H1 (cell line): ENCODE measurements at regions not wholly inside any gene's neighbourhood (a gene's known extent, or its start where the extent isn't known, plus 50 kb on each side); places are given as distances from the start of the nearest gene placed in this dataset.

Source experiments
- CTCF ChIA-PET: fragments of 300-600 bp; sonication (Branson Sonifier 250); formaldehyde crosslinking; loops from one replicate; lab custom pipeline; 2021; ENCODE audit not compliant: partially characterized antibody; lab: Charles Lee
- POLR2A ChIA-PET: fragments of 300-600 bp; sonication (Branson Sonifier 250); formaldehyde crosslinking; loops from one replicate; lab custom pipeline; 2021; ENCODE audit warnings: inconsistent platforms; ENCODE audit not compliant: partially characterized antibody; lab: Charles Lee
- DNase-seq, 2 experiments: peaks; one replicate each; pipeline versions ENCODE4 v3.0.0 to v3.0.0-alpha.2; 2010 to 2022; ENCODE audit warnings: low spot score in 2 of 2, low read depth in 1 of 2, mixed read lengths in 1 of 2
- FAIRE-seq: peaks from 2 replicates; lab custom pipeline; 2011; peaks lifted over from hg19 to GRCh38; lab: Jason Lieb, UNC
- H2AFZ ChIP-seq: 2 replicates; pipeline ENCODE4 v1.8.1; 2012; ENCODE audit warnings: low read length, inconsistent platforms
- H2AK5ac ChIP-seq: 2 replicates; pipeline ENCODE4 v1.6.1; 2013; ENCODE audit warnings: low read depth, low read length
- H2BK120ac ChIP-seq: replicated peaks from 2 replicates; pipeline ENCODE3; 2013; ENCODE audit warnings: low read depth, low read length, inconsistent platforms
- H2BK12ac ChIP-seq: 2 replicates; pipeline ENCODE4 v1.6.1; 2013; ENCODE audit warnings: low read depth, low read length
- H2BK15ac ChIP-seq: 2 replicates; pipeline ENCODE4 v1.6.1; 2013; ENCODE audit warnings: low read length
- H2BK20ac ChIP-seq: 2 replicates; pipeline ENCODE4 v1.6.1; 2013; ENCODE audit warnings: low read length
- H2BK5ac ChIP-seq: 2 replicates; pipeline ENCODE4 v1.6.1; 2013; ENCODE audit warnings: low read depth, low read length
- H3K14ac ChIP-seq: 2 replicates; pipeline ENCODE4 v1.6.1; 2013; ENCODE audit warnings: inconsistent platforms; ENCODE audit not compliant: insufficient read length
- H3K18ac ChIP-seq: 2 replicates; pipeline ENCODE4 v1.6.1; 2013; ENCODE audit warnings: low read length; ENCODE audit errors: extremely low read depth
- H3K23ac ChIP-seq: 2 replicates; pipeline ENCODE4 v1.6.1; 2013; ENCODE audit warnings: inconsistent platforms; ENCODE audit not compliant: insufficient read length
- H3K23me2 ChIP-seq: 2 replicates; pipeline ENCODE4 v1.6.1; 2013; ENCODE audit warnings: low read depth, low read length
- H3K27ac ChIP-seq: 2 replicates; pipeline ENCODE4 v1.6.1; 2011; ENCODE audit warnings: low read depth, low read length, inconsistent platforms
- H3K27me3 ChIP-seq, 4 experiments: replicated peaks in 1 of 4; 1 replicate in 1 of 4; 2 replicates in 3 of 4; pipeline versions ENCODE4 v1.6.1 to v1.8.1; 2011 to 2013; ENCODE audit warnings: low read length in 3 of 4, mild to moderate bottlenecking in 3 of 4, inconsistent platforms in 2 of 4, mixed read lengths in 2 of 4, moderate library complexity in 1 of 4; ENCODE audit not compliant: control insufficient read depth in 3 of 4, insufficient read depth in 3 of 4; ENCODE audit errors: extremely low read depth in 1 of 4
- H3K36me3 ChIP-seq, 4 experiments: 2 replicates each; pipeline versions ENCODE4 v1.6.1 to v1.8.1; 2011 to 2013; ENCODE audit warnings: mild to moderate bottlenecking in 4 of 4, low read length in 3 of 4, moderate library complexity in 2 of 4, control low read depth in 1 of 4, inconsistent platforms in 1 of 4; ENCODE audit not compliant: insufficient read depth in 4 of 4, control insufficient read depth in 2 of 4
- H3K4ac ChIP-seq: replicated peaks from 2 replicates; pipeline ENCODE3; 2013; ENCODE audit warnings: low read length, low read depth, mixed read lengths, inconsistent platforms; ENCODE audit not compliant: insufficient read length
- H3K4me1 ChIP-seq, 4 experiments: replicated peaks in 1 of 4; 1 replicate in 1 of 4; 2 replicates in 3 of 4; pipeline versions ENCODE4 v1.6.1 to v1.8.1; 2011 to 2013; ENCODE audit warnings: low read length in 3 of 4, inconsistent platforms in 2 of 4, mixed read lengths in 1 of 4; ENCODE audit not compliant: insufficient read depth in 4 of 4, control insufficient read depth in 3 of 4
- H3K4me2 ChIP-seq, 2 experiments: 2 replicates each; pipeline versions ENCODE4 v1.6.1 to v1.8.1; 2011 to 2013; ENCODE audit warnings: low read depth in 2 of 2, low read length in 2 of 2, control low read depth in 1 of 2, inconsistent platforms in 1 of 2, mild to moderate bottlenecking in 1 of 2; ENCODE audit not compliant: insufficient read depth in 1 of 2
- H3K4me3 ChIP-seq, 4 experiments: fragments of 200-600, 300-600 bp in 1 of 4; sonication (generic), shearing (Covaris generic), sonication (Bioruptor Twin) in 1 of 4; 2 replicates each; pipeline versions ENCODE4 v1.5.1 to v1.8.1; 2011 to 2016; ENCODE audit warnings: low read length in 4 of 4, low read depth in 3 of 4, control low read depth in 2 of 4, inconsistent platforms in 2 of 4, mild to moderate bottlenecking in 2 of 4, mixed read lengths in 1 of 4, moderate library complexity in 1 of 4; ENCODE audit not compliant: insufficient read depth in 2 of 4; ENCODE audit errors: extremely low read depth in 1 of 4
- H3K56ac ChIP-seq: replicated peaks from 2 replicates; pipeline ENCODE3; 2013; ENCODE audit warnings: low read depth, mild to moderate bottlenecking, mixed read lengths, low read length, inconsistent platforms; ENCODE audit not compliant: insufficient read length
- H3K79me1 ChIP-seq: 2 replicates; pipeline ENCODE4 v1.6.1; 2013; ENCODE audit warnings: low read depth, low read length, control low read depth
- H3K79me2 ChIP-seq, 2 experiments: 2 replicates each; pipeline versions ENCODE4 v1.6.1 to v1.8.1; 2012 to 2013; ENCODE audit warnings: low read length in 2 of 2, mild to moderate bottlenecking in 2 of 2, inconsistent platforms in 1 of 2; ENCODE audit not compliant: insufficient read depth in 2 of 2, control insufficient read depth in 1 of 2
- H3K9ac ChIP-seq, 4 experiments: replicated peaks in 1 of 4; 1 replicate in 1 of 4; 2 replicates in 3 of 4; pipeline versions ENCODE4 v1.6.1 to v1.8.1; 2011 to 2013; ENCODE audit warnings: low read depth in 3 of 4, low read length in 3 of 4, control low read depth in 2 of 4, mild to moderate bottlenecking in 2 of 4, moderate library complexity in 2 of 4, inconsistent platforms in 1 of 4; ENCODE audit errors: extremely low read depth in 1 of 4
- H3K9me3 ChIP-seq, 2 experiments: 2 replicates each; pipeline versions ENCODE4 v1.6.1 to v1.8.1; 2012 to 2013; ENCODE audit warnings: mild to moderate bottlenecking in 2 of 2, moderate library complexity in 2 of 2, control low read depth in 1 of 2, inconsistent platforms in 1 of 2, low read depth in 1 of 2, low read length in 1 of 2, mixed read lengths in 1 of 2; ENCODE audit not compliant: insufficient read depth in 2 of 2
- H4K20me1 ChIP-seq, 2 experiments: replicated peaks in 1 of 2; 2 replicates each; pipeline versions ENCODE3 to v1.8.1; 2011 to 2013; ENCODE audit warnings: inconsistent platforms in 2 of 2, low read length in 2 of 2, mild to moderate bottlenecking in 1 of 2; ENCODE audit not compliant: insufficient read depth in 2 of 2, control insufficient read depth in 1 of 2
- H4K5ac ChIP-seq: 2 replicates; pipeline ENCODE4 v1.6.1; 2013; ENCODE audit warnings: low read length, low read depth, mixed read lengths, inconsistent platforms; ENCODE audit not compliant: insufficient read length
- H4K8ac ChIP-seq: 2 replicates; pipeline ENCODE4 v1.8.0; 2013; ENCODE audit warnings: mild to moderate bottlenecking, moderate library complexity, low read length, inconsistent platforms; ENCODE audit not compliant: insufficient read depth; ENCODE audit errors: extremely low read depth
- H4K91ac ChIP-seq: replicated peaks from 2 replicates; pipeline ENCODE3; 2013; ENCODE audit warnings: low read length, mixed read lengths, inconsistent platforms; ENCODE audit not compliant: insufficient read length
- BACH1 ChIP-seq: IDR thresholded peaks from 2 replicates; pipeline ENCODE4 v1.6.1; 2012; ENCODE audit warnings: low read length, improper control_type of control experiment
- EZH2 ChIP-seq: fragments of 200-600 bp; sonication (generic); IDR thresholded peaks from 2 replicates; pipeline ENCODE4 v1.7.1; 2012; ENCODE audit warnings: low read depth, mild to moderate bottlenecking, moderate library complexity, low read length, inconsistent platforms; ENCODE audit not compliant: severe bottlenecking
- HDAC2 ChIP-seq, 2 experiments: fragments of 300-600 bp in 1 of 2; sonication (generic) in 1 of 2; IDR thresholded peaks; 2 replicates each; pipeline ENCODE4 v1.6.1; 2011 to 2012; ENCODE audit warnings: low read depth in 2 of 2, low read length in 2 of 2, mild to moderate bottlenecking in 2 of 2, moderate library complexity in 2 of 2, borderline replicate concordance in 1 of 2, inconsistent platforms in 1 of 2
- JUND ChIP-seq: IDR thresholded peaks from 2 replicates; pipeline ENCODE4 v1.6.1; 2011; ENCODE audit warnings: mild to moderate bottlenecking, improper control_type of control experiment, low read length
- KDM4A ChIP-seq: IDR thresholded peaks from one replicate; pipeline ENCODE4 v1.7.1; 2012; ENCODE audit warnings: low read depth, mild to moderate bottlenecking, moderate library complexity, low read length, inconsistent platforms; ENCODE audit not compliant: severe bottlenecking
- YY1 ChIP-seq: IDR thresholded peaks from 2 replicates; pipeline ENCODE4 v1.6.1; 2011; ENCODE audit warnings: low read depth, mild to moderate bottlenecking, low read length
- WGBS, 2 experiments: shearing (Covaris generic) in 1 of 2; methylation state at CpG; one replicate each; pipeline versions ENCODE4 v1.1.6 to v1.1.7; 2013 to 2015; ENCODE audit warnings: low lambda C conversion rate in 2 of 2, mixed read lengths in 2 of 2, inconsistent platforms in 1 of 2, low coverage in 1 of 2, missing lambda C conversion rate in 1 of 2; ENCODE audit not compliant: insufficient replicate concordance in 2 of 2, insufficient coverage in 1 of 2, insufficient read length in 1 of 2; ENCODE audit errors: extremely low coverage in 1 of 2, missing lambda C conversion rate in 1 of 2; 5-methylcytosine and 5-hydroxymethylcytosine counted together

DNA sequence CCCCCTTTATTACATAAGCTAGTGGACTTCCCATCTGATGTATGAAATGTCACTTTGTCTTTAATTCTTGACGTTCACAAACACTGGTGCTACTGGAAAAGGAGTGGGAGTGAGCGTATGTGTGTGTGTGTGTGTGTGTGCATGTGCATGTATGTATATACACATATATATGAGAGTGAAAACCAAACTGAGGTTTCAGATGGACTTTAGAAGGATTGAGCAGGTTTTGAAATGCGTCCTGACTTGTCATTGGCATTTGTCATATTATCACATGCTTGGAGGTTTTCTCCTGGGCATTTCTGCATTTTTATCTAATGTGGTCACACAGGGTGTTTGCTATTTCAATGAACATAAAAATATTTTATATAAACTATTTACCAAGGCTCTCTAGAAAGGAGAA lies 1085.9 kb downstream of the BCL11B start:
- Histone ChIP-seq H3K4ac (no peak overlapping the region), H4K91ac (no peak overlapping the region), H3K56ac (no peak overlapping the region), H3K27ac (no peak overlapping the region), H2AK5ac (no peak overlapping the region), H3K4me1 (no peaks in the 10 kb centered on the region; a peak in 2 of 7 replicates), H2BK120ac (no peak overlapping the region), H3K36me3 (no peaks in the 10 kb centered on the region), H2BK20ac (no peak overlapping the region), H2BK5ac (no peak overlapping the region), H3K9me3 (no peaks in the 10 kb centered on the region), H2BK15ac (no peak overlapping the region), H3K23ac (no peak overlapping the region), H3K79me1 (no peaks in the 10 kb centered on the region), H3K27me3 (no peaks in the 10 kb centered on the region), H3K4me2 (no peak overlapping the region), H2AFZ (no peak overlapping the region), H3K23me2 (no peaks in the 10 kb centered on the region), H3K4me3 (no peak overlapping the region), H3K9ac (no peak overlapping the region), H3K79me2 (no peaks in the 10 kb centered on the region), H3K18ac (no peak overlapping the region), H3K14ac (no peak overlapping the region), H4K8ac (no peak overlapping the region), H2BK12ac (no peak overlapping the region), H4K5ac (no peak overlapping the region), H4K20me1 (no peaks in the 10 kb centered on the region)
- WGBS, 2 experiments, result 90% methylated on average over 3 of the region's 3 CpGs; no CpG with 5 or more reads in 1 of the 2 experiments
- DNase-seq, result no peak
- no peak for FAIRE-seq
- ChIA-PET CTCF (no interaction called here), POLR2A (no interaction called here)
- TF ChIP-seq HDAC2 (IDR thresholded peaks at IDR 0.05; ENCODE audit: borderline replicate concordance in 1 of 2, low read depth in 2 of 2, low read length in 2 of 2), result no peak
- TF ChIP-seq KDM4A, result no peak
- no peak for TF ChIP-seq EZH2
- TF ChIP-seq YY1, result no peak
- no peak for TF ChIP-seq BACH1
- no peak for TF ChIP-seq JUND
